SU-DHL-6 (cell line): ENCODE measurements at regions not wholly inside any gene's neighbourhood (a gene's known extent, or its start where the extent isn't known, plus 50 kb on each side); places are given as distances from the start of the nearest gene placed in this dataset.

ENCODE experiments used
- H2AFZ ChIP-seq: fragments of 200-600 bp; sonication (generic); 2 replicates; pipeline ENCODE4 v1.6.1; 2014; ENCODE audit warnings: low read depth, mild to moderate bottlenecking, moderate library complexity, mixed read lengths, antibody characterized with exemption, low read length; ENCODE audit not compliant: severe bottlenecking
- H3F3A ChIP-seq: fragments of 200-600 bp; shearing (Covaris generic); 2 replicates; pipeline ENCODE4 v1.6.0; 2016; ENCODE audit warnings: antibody characterized with exemption, mild to moderate bottlenecking; ENCODE audit not compliant: insufficient read depth
- H3K27ac ChIP-seq: fragments of 200-600 bp; sonication (generic); 2 replicates; pipeline ENCODE4 v1.5.1; 2016; ENCODE audit warnings: low read depth, mild to moderate bottlenecking, low read length, moderate library complexity, mixed read lengths
- H3K27me3 ChIP-seq: fragments of 200-600 bp; sonication (generic), shearing (Covaris generic); 2 replicates; pipeline ENCODE4 v1.6.0; 2014; ENCODE audit warnings: mild to moderate bottlenecking, low read length
- H3K36me3 ChIP-seq: fragments of 200-600 bp; sonication (generic); 2 replicates; pipeline ENCODE4 v1.6.1; 2014; ENCODE audit warnings: mild to moderate bottlenecking, low read length, mixed read lengths
- H3K4me2 ChIP-seq: fragments of 300-600, 200-600 bp; shearing (Covaris generic), sonication (generic); 2 replicates; pipeline ENCODE4 v1.6.0; 2014; ENCODE audit warnings: low read length, low read depth, mild to moderate bottlenecking; ENCODE audit not compliant: poor library complexity, severe bottlenecking
- H3K4me3 ChIP-seq: fragments of 200-600 bp; sonication (generic); 2 replicates; pipeline ENCODE4 v1.5.1; 2014; ENCODE audit warnings: antibody characterized with exemption, low read length, mild to moderate bottlenecking, mixed read lengths; ENCODE audit not compliant: insufficient read depth, poor library complexity, severe bottlenecking
- H3K79me2 ChIP-seq: fragments of 200-600 bp; sonication (generic); 2 replicates; pipeline ENCODE4 v1.6.1; 2014; ENCODE audit warnings: mild to moderate bottlenecking, low read length, moderate library complexity; ENCODE audit not compliant: insufficient read depth
- H3K9ac ChIP-seq: fragments of 200-600 bp; sonication (generic); 2 replicates; pipeline ENCODE4 v1.7.0; 2014; ENCODE audit warnings: mild to moderate bottlenecking, low read length
- H3K9me2 ChIP-seq: fragments of 200-600 bp; sonication (generic); replicated peaks from 2 replicates; pipeline ENCODE4 v1.6.1; 2014; ENCODE audit warnings: low read length; ENCODE audit not compliant: insufficient read depth
- H3K9me3 ChIP-seq: fragments of 200-600 bp; sonication (generic); 2 replicates; pipeline ENCODE4 v1.6.1; 2014; ENCODE audit warnings: low read length, mixed read lengths; ENCODE audit not compliant: insufficient read depth
- H4K20me1 ChIP-seq: fragments of 200-600 bp; sonication (generic); 2 replicates; pipeline ENCODE4 v1.6.1; 2014; ENCODE audit warnings: low read depth, mild to moderate bottlenecking, antibody characterized with exemption, low read length, moderate library complexity, mixed read lengths
- EZH2phosphoT487 ChIP-seq: fragments of 200-600 bp; sonication (generic), shearing (Covaris generic); conservative IDR thresholded peaks from 2 replicates; pipeline ENCODE4 v1.6.1; 2018; ENCODE audit warnings: mild to moderate bottlenecking, antibody characterized with exemption, low read length, moderate library complexity, mixed read lengths
- TF ChIP-seq, protein P1 (sequence below): fragments of 200-600 bp; sonication (generic); IDR thresholded peaks from one replicate; pipeline ENCODE4 v1.5.1; 2017; ENCODE audit warnings: antibody characterized with exemption, mild to moderate bottlenecking, low read length, moderate library complexity; ENCODE audit not compliant: insufficient read depth, poor library complexity, severe bottlenecking

- Histone ChIP-seq H3F3A (no peaks in the 10 kb centered on the region), H3K4me3 (no peak overlapping the region), H3K9me3 (no peaks in the 10 kb centered on the region), H2AFZ (no peak overlapping the region), H3K9ac (no peak overlapping the region), H3K27me3 (no peaks in the 10 kb centered on the region), H3K4me2 (no peak overlapping the region), H3K27ac (no peak overlapping the region), H3K36me3 (no peaks in the 10 kb centered on the region), H3K79me2 (no peaks in the 10 kb centered on the region), H3K9me2 (no peaks in the 10 kb centered on the region), H4K20me1 (no peaks in the 10 kb centered on the region)
- TF ChIP-seq, protein P1, sequence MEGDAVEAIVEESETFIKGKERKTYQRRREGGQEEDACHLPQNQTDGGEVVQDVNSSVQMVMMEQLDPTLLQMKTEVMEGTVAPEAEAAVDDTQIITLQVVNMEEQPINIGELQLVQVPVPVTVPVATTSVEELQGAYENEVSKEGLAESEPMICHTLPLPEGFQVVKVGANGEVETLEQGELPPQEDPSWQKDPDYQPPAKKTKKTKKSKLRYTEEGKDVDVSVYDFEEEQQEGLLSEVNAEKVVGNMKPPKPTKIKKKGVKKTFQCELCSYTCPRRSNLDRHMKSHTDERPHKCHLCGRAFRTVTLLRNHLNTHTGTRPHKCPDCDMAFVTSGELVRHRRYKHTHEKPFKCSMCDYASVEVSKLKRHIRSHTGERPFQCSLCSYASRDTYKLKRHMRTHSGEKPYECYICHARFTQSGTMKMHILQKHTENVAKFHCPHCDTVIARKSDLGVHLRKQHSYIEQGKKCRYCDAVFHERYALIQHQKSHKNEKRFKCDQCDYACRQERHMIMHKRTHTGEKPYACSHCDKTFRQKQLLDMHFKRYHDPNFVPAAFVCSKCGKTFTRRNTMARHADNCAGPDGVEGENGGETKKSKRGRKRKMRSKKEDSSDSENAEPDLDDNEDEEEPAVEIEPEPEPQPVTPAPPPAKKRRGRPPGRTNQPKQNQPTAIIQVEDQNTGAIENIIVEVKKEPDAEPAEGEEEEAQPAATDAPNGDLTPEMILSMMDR = no peak
- TF ChIP-seq EZH2phosphoT487 = no peak
These were observed 72.2 kb downstream of the RPLP1 start for GRCh38 chr15:69524814-69525213.

- no peaks in the 10 kb centered on the region for H3K9me3 ChIP-seq
- no peak overlapping the region for H3K4me3 ChIP-seq
- no peak overlapping the region for H2AFZ ChIP-seq
- no peaks in the 10 kb centered on the region for H3K27me3 ChIP-seq
- no peaks in the 10 kb centered on the region for H3K79me2 ChIP-seq
- H3K36me3 ChIP-seq = no peaks in the 10 kb centered on the region
- no peak overlapping the region for H3K9ac ChIP-seq
- H4K20me1 ChIP-seq = no peaks in the 10 kb centered on the region
- H3K27ac ChIP-seq = no peak overlapping the region
- no peak overlapping the region for H3K4me2 ChIP-seq
- H3K9me2 ChIP-seq = no peaks in the 10 kb centered on the region
- no peaks in the 10 kb centered on the region for H3F3A ChIP-seq
- no peak for TF ChIP-seq EZH2phosphoT487
- TF ChIP-seq, protein P1 = no peak
These were observed 72.9 kb downstream of the RPLP1 start for GRCh38 chr15:69525543-69525942.

DNA sequence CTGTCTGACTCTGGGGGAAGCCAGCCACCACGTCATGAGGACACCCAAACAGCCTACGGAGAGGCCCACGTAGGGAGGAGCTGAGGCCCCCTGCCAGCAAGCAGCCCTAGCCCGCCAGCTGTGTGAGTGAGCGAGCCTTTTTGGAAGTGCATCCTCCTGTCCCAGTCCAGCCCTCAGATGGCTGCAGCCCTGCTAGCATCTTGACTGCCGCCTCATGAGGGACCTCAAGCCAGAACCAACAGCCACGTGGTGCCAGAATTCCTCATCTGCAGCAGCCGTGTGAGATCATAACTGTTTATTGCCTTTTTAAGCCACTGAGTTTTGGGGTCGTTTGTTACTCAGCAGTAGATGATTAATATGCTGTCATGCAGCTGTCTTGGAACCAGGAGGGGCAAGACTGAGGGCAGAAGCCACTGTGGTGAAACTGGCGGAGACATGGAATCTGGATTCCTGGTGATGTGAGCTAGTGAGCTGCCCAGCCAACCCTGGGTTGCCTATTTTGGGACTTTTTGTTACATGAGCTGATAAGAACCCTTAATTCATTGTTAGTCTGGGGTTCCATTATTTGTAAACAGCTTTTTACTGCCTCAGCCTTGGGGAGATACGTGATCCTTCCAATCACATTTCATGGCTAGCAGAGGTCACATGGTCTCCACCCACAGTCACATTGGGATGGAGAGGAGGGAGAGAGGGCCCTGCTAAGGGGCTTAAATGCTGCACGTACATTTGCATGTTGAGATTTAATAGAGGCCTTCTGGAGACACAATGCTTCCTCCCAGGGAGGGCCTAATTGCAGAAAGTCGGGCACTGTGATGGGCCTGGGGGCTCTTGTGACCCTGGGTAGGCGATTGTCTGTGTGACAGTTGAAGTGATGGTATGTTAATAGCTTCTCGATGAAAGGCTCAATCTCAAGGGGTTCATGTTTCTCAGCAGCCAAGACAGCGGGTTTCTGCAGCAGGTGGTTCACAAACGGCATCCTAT lies 73.8 kb downstream of the RPLP1 start:
- Histone ChIP-seq H3K9ac (no peak overlapping the region), H3K4me3 (no peak overlapping the region), H3K27me3 (no peaks in the 10 kb centered on the region), H3F3A (no peaks in the 10 kb centered on the region), H3K36me3 (no peaks in the 10 kb centered on the region), H3K27ac (no peak overlapping the region), H3K4me2 (no peak overlapping the region), H4K20me1 (no peaks in the 10 kb centered on the region), H2AFZ (no peak overlapping the region), H3K79me2 (no peaks in the 10 kb centered on the region), H3K9me3 (no peaks in the 10 kb centered on the region), H3K9me2 (no peaks in the 10 kb centered on the region)
- TF ChIP-seq, protein P1 = no peak
- TF ChIP-seq EZH2phosphoT487 = no peak
